Body of pancreas (tissue), 4 donors: ENCODE measurements at regions not wholly inside any gene's neighbourhood (a gene's known extent, or its start where the extent isn't known, plus 50 kb on each side); places are given as distances from the start of the nearest gene placed in this dataset.

Experiments used
- ATAC-seq: fragments of 150-250 bp; one replicate; pipeline ENCODE4 v1.9.1; 2016
- DNase-seq, 4 donors: peaks; one replicate each; pipeline ENCODE4 v3.0.0-alpha.2; 2019
- H3K27ac ChIP-seq, 4 donors: fragments of 200-600 bp; sonication (generic); 1 replicate in 3 of 4; 2 replicates in 1 of 4; pipeline versions ENCODE4 v1.5.1 to v1.6.1; 2016 to 2019; ENCODE audit warnings: mild to moderate bottlenecking in 1 of 4, mixed read lengths in 1 of 4, moderate library complexity in 1 of 4
- H3K27me3 ChIP-seq, 2 donors: fragments of 200-600 bp; sonication (generic); one replicate each; pipeline ENCODE4 v1.6.0; 2016; ENCODE audit warnings: mild to moderate bottlenecking in 1 of 2
- H3K36me3 ChIP-seq, 2 donors: fragments of 200-600 bp; sonication (generic); replicated peaks in 1 of 2; 2 replicates each; pipeline ENCODE4 v1.5.1; 2016; ENCODE audit warnings: low read depth in 2 of 2; ENCODE audit not compliant: insufficient read depth in 1 of 2
- H3K4me1 ChIP-seq: fragments of 200-600 bp; sonication (generic); one replicate; pipeline ENCODE4 v1.6.0; 2016
- H3K4me3 ChIP-seq, 2 donors: fragments of 200-600 bp; sonication (generic); 1 replicate in 1 of 2; 2 replicates in 1 of 2; pipeline ENCODE4 v1.5.1; 2016 to 2019
- H3K9me3 ChIP-seq, 3 donors: fragments of 200-600 bp; sonication (generic); 1 replicate in 2 of 3; 2 replicates in 1 of 3; pipeline ENCODE4 v1.5.1; 2016
- POLR2A ChIP-seq, 3 donors: fragments of 450-650 bp; IDR thresholded peaks; one replicate each; pipeline ENCODE4 v1.6.1; 2016; ENCODE audit warnings: antibody characterized with exemption in 3 of 3, mild to moderate bottlenecking in 2 of 3
- WGBS, 2 donors: methylation state at CpG; one replicate each; pipeline ENCODE4 v1.1.5; 2017; 5-methylcytosine and 5-hydroxymethylcytosine counted together
- intact Hi-C: fragments of 100-400 bp; cut with DNase I; formaldehyde crosslinking; loops from one replicate; pipeline ENCODE4 v1.15.1; 2023
- TF ChIP-seq, protein P1 (sequence below), 7 experiments: fragments of 450-650 bp in 4 of 7; fragments of 200-600 bp in 3 of 7; sonication (generic) in 3 of 7; IDR thresholded peaks; one replicate each; pipeline ENCODE4 v1.5.1; 2016 to 2019; ENCODE audit warnings: antibody characterized with exemption in 7 of 7

GRCh38 chr1:30635391-30635975 lies 87.9 kb downstream of the MATN1 start:
- no peaks in the 10 kb centered on the region for H3K27me3 ChIP-seq
- H3K4me1 ChIP-seq: peaks cover 8% of the 10 kb centered on the region
- WGBS, 2 donors: 65 to 73% methylated on average over 8 of the region's 8 CpGs
- no peak for ATAC-seq
- no peak overlapping the region for H3K27ac ChIP-seq
- H3K36me3 ChIP-seq: no peaks in the 10 kb centered on the region
- intact Hi-C loops: no loop called here
- no peak for DNase-seq
- H3K4me3 ChIP-seq: no peak overlapping the region
- H3K9me3 ChIP-seq: no peaks in the 10 kb centered on the region
- TF ChIP-seq POLR2A (IDR thresholded peaks at IDR 0.05): no peak
- TF ChIP-seq, protein P1, sequence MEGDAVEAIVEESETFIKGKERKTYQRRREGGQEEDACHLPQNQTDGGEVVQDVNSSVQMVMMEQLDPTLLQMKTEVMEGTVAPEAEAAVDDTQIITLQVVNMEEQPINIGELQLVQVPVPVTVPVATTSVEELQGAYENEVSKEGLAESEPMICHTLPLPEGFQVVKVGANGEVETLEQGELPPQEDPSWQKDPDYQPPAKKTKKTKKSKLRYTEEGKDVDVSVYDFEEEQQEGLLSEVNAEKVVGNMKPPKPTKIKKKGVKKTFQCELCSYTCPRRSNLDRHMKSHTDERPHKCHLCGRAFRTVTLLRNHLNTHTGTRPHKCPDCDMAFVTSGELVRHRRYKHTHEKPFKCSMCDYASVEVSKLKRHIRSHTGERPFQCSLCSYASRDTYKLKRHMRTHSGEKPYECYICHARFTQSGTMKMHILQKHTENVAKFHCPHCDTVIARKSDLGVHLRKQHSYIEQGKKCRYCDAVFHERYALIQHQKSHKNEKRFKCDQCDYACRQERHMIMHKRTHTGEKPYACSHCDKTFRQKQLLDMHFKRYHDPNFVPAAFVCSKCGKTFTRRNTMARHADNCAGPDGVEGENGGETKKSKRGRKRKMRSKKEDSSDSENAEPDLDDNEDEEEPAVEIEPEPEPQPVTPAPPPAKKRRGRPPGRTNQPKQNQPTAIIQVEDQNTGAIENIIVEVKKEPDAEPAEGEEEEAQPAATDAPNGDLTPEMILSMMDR (IDR thresholded peaks at IDR 0.05): no peak

- WGBS, 2 donors: 80 to 90% methylated on average over 5 of the region's 5 CpGs
- no peak for TF ChIP-seq POLR2A (IDR thresholded peaks at IDR 0.05)
- TF ChIP-seq, protein P1 (IDR thresholded peaks at IDR 0.05): no peak
- ATAC-seq: no peak
Measured at GRCh38 chr1:30634507-30634906, 88.9 kb downstream of the MATN1 start.

DNA sequence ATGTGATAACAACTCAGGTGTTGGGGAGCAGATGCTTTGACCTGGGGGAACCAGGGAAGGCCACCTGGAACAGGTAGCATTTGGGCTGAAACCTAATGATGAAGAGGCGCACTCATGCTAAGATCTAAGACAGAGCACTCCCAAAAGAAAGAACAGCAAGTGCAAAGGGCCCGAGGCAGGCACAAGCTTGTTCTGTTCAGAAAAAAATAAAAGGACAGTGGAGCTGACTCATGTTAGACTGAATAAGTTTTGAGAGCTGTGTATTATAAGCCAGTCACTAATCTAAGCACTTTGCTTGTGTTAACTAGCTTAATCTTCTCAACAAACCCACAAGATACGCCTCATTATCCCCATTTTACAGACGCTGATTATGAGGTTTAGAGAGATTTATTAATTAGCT lies 90.1 kb downstream of the MATN1 start:
- H3K27ac ChIP-seq: no peak overlapping the region
- H3K9me3 ChIP-seq: no peaks in the 10 kb centered on the region
- H3K4me3 ChIP-seq: no peak overlapping the region
- no peak for TF ChIP-seq POLR2A (IDR thresholded peaks at IDR 0.05)
- TF ChIP-seq, protein P1 (IDR thresholded peaks at IDR 0.05): no peak
- no peaks in the 10 kb centered on the region for H3K27me3 ChIP-seq
- DNase-seq (no peak), ATAC-seq (no peak)
- H3K36me3 ChIP-seq: no peaks in the 10 kb centered on the region
- intact Hi-C loops: no loop called here
- WGBS, 2 donors: 92 to 94% methylated on average over 4 of the region's 4 CpGs
- peaks cover 8% of the 10 kb centered on the region for H3K4me1 ChIP-seq

More at GRCh38 chr1:30634507-30634906, 88.9 kb downstream of the MATN1 start:
- no peaks in the 10 kb centered on the region for H3K36me3 ChIP-seq
- no peak overlapping the region for H3K27ac ChIP-seq
- intact Hi-C loops: no loop called here
- no peaks in the 10 kb centered on the region for H3K9me3 ChIP-seq
- peaks cover 8% of the 10 kb centered on the region for H3K4me1 ChIP-seq
- no peaks in the 10 kb centered on the region for H3K27me3 ChIP-seq
- H3K4me3 ChIP-seq: no peak overlapping the region
- no peak for DNase-seq

- Histone ChIP-seq H3K27me3 (no peaks in the 10 kb centered on the region), H3K4me1 (peaks cover 4% of the 10 kb centered on the region), H3K4me3 (no peak overlapping the region), H3K36me3 (no peaks in the 10 kb centered on the region), H3K9me3 (no peaks in the 10 kb centered on the region), H3K27ac (no peak overlapping the region)
- 67 to 86% methylated on average over 7 of the region's 7 CpGs for WGBS, 2 donors
- intact Hi-C loops: no loop called here
- DNase-seq (no peak), ATAC-seq (no peak)
- TF ChIP-seq, protein P1 (IDR thresholded peaks at IDR 0.05): no peak
- no peak for TF ChIP-seq POLR2A (IDR thresholded peaks at IDR 0.05)
Measured at GRCh38 chr1:30632481-30632880, 90.9 kb downstream of the MATN1 start.

DNA sequence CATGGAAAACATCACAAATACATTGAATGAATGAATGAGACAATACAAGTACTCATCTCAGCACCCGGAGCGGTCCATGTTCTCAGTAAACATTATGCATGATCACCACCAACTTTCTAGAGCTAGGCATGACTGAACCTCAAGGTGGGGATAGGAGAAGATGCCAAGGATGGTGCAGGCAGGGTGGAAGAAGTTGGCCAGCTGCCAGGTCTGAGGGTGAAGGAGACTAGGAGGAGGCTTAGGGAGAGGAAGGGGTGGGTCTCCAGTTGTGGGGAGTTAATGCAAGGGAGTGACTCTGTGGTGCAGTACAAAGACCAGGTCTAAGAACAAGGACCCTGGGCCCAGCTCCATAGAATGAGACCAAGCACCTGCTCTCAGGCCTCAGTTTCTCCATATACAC lies 91.7 kb downstream of the MATN1 start:
- Histone ChIP-seq H3K4me1 (no peaks in the 10 kb centered on the region), H3K9me3 (no peaks in the 10 kb centered on the region), H3K27me3 (no peaks in the 10 kb centered on the region), H3K36me3 (no peaks in the 10 kb centered on the region), H3K4me3 (no peak overlapping the region), H3K27ac (no peak overlapping the region)
- intact Hi-C loops: no loop called here
- no peak for TF ChIP-seq POLR2A (IDR thresholded peaks at IDR 0.05)
- TF ChIP-seq, protein P1 (IDR thresholded peaks at IDR 0.05): no peak
- ATAC-seq (no peak), DNase-seq (no peak)
- 93 to 100% methylated on average over 2 of the region's 2 CpGs for WGBS, 2 donors
